GM12892 (cell line): ENCODE measurements at regions not wholly inside any gene's neighbourhood (a gene's known extent, or its start where the extent isn't known, plus 50 kb on each side); places are given as distances from the start of the nearest gene placed in this dataset.

Experiments
- POLR2A ChIP-seq: IDR thresholded peaks from 2 replicates; pipeline ENCODE4 v1.6.1; 2011; ENCODE audit warnings: low read depth, low read length, control low read depth
- POLR2AphosphoS5 ChIP-seq: IDR thresholded peaks from 2 replicates; pipeline ENCODE4 v1.6.1; 2011; ENCODE audit warnings: low read depth, low read length, control low read depth
- TAF1 ChIP-seq: IDR thresholded peaks from 2 replicates; pipeline ENCODE4 v1.6.1; 2011; ENCODE audit warnings: low read depth, mild to moderate bottlenecking, control low read depth, low read length, borderline replicate concordance

- TF ChIP-seq POLR2A, result no peak
- TF ChIP-seq TAF1, result no peak
- TF ChIP-seq POLR2AphosphoS5, result no peak
Measured at GRCh38 chr4:45713996-45714395, 409.9 kb downstream of the GABRG1 start.
